ENCODE measurements at regions not wholly inside any gene's neighbourhood (a gene's known extent, or its start where the extent isn't known, plus 50 kb on each side); places are given as distances from the start of the nearest gene placed in this dataset.

DNA sequence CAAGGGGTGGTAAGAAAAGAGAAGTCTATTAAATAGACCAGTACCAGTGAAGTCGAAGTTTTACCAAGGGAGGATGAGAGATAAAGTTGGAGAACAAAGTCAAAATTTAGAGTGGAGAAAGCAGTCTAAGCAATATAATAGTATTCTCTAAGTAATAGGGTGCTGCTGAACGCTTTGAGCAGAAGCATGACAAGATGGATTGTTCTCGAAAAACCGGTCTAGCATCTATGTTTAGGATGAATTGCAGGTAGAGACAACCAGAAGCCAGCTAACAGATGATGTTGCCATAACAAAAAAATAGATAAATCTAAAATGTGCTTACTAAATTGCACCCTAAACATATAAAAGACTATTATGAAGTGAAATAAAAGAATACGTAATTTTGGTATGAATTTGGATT lies 237.0 kb downstream of the PRELID2 start:
- TF ChIP-seq, protein P1, sequence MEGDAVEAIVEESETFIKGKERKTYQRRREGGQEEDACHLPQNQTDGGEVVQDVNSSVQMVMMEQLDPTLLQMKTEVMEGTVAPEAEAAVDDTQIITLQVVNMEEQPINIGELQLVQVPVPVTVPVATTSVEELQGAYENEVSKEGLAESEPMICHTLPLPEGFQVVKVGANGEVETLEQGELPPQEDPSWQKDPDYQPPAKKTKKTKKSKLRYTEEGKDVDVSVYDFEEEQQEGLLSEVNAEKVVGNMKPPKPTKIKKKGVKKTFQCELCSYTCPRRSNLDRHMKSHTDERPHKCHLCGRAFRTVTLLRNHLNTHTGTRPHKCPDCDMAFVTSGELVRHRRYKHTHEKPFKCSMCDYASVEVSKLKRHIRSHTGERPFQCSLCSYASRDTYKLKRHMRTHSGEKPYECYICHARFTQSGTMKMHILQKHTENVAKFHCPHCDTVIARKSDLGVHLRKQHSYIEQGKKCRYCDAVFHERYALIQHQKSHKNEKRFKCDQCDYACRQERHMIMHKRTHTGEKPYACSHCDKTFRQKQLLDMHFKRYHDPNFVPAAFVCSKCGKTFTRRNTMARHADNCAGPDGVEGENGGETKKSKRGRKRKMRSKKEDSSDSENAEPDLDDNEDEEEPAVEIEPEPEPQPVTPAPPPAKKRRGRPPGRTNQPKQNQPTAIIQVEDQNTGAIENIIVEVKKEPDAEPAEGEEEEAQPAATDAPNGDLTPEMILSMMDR (optimal IDR thresholded peaks at IDR 0.05 in 1 of 3, IDR thresholded peaks at IDR 0.05 in 1 of 3, conservative IDR thresholded peaks at IDR 0.05 in 1 of 3; ENCODE audit: extremely low read depth in 1 of 3, insufficient read depth in 2 of 3, low read length in 3 of 3) = no peak
- TF ChIP-seq EZH2 (IDR thresholded peaks at IDR 0.05; ENCODE audit: low read length) = no peak

Measured in keratinocyte (primary cell).